ENCODE measurements at regions not wholly inside any gene's neighbourhood (a gene's known extent, or its start where the extent isn't known, plus 50 kb on each side); places are given as distances from the start of the nearest gene placed in this dataset.

- intact Hi-C loops (cut with micrococcal nuclease; ENCODE audit: unreplicated experiment), result no loop called here
- POLR2A ChIA-PET, result no interaction called here
- Histone ChIP-seq H3K9me3 (no peaks in the 10 kb centered on the region), H3K4me3 (ENCODE audit: low read depth, low read length) (no peak overlapping the region), H3K27me3 (replicated peaks; ENCODE audit: control insufficient read depth, insufficient read depth, low read length) (no peaks in the 10 kb centered on the region), H3K36me3 (ENCODE audit: control insufficient read depth, insufficient read depth, low read length) (no peaks in the 10 kb centered on the region), H3K4me1 (no peaks in the 10 kb centered on the region)
- Mint-ChIP-seq H3K9me3 (ENCODE audit: unreplicated experiment) (no peaks in the 10 kb centered on the region), H3K4me1 (ENCODE audit: low read depth, unreplicated experiment) (no peaks in the 10 kb centered on the region), H3K27ac (ENCODE audit: unreplicated experiment) (no peak overlapping the region), H3K27me3 (ENCODE audit: insufficient read depth, unreplicated experiment) (no peaks in the 10 kb centered on the region), H3K36me3 (ENCODE audit: insufficient read depth, unreplicated experiment) (no peaks in the 10 kb centered on the region), H3K4me3 (ENCODE audit: unreplicated experiment) (no peak overlapping the region)
- no peak for DNase-seq
- no TSS peak for BruUV-seq (replicated peaks)
- TF ChIP-seq CTCF (IDR thresholded peaks at IDR 0.05; ENCODE audit: insufficient read depth in 1 of 2, low read depth in 1 of 2, low read length in 1 of 2, severe bottlenecking in 1 of 2, unreplicated experiment in 1 of 2), result no peak
- CTCF ChIA-PET, result no interaction called here
Measured at GRCh38 chr7:79789584-79790345, 336.3 kb upstream of the MAGI2 start.

- Histone ChIP-seq H3K4me1 (no peaks in the 10 kb centered on the region), H3K36me3 (ENCODE audit: control insufficient read depth, insufficient read depth, low read length) (no peaks in the 10 kb centered on the region), H3K4me3 (ENCODE audit: low read depth, low read length) (no peak overlapping the region), H3K27me3 (replicated peaks; ENCODE audit: control insufficient read depth, insufficient read depth, low read length) (no peaks in the 10 kb centered on the region), H3K9me3 (no peaks in the 10 kb centered on the region)
- H3K27me3 Mint-ChIP-seq (ENCODE audit: insufficient read depth, unreplicated experiment), result peaks cover 4% of the 10 kb centered on the region
- TF ChIP-seq CTCF (IDR thresholded peaks at IDR 0.05; ENCODE audit: insufficient read depth in 1 of 2, low read depth in 1 of 2, low read length in 1 of 2, severe bottlenecking in 1 of 2, unreplicated experiment in 1 of 2), result no peak
- POLR2A ChIA-PET, result no interaction called here
- no peak overlapping the region for H3K27ac Mint-ChIP-seq (ENCODE audit: unreplicated experiment)
- CTCF ChIA-PET, result no interaction called here
- no peak overlapping the region for H3K4me3 Mint-ChIP-seq (ENCODE audit: unreplicated experiment)
- DNase-seq, result no peak
- H3K4me1 Mint-ChIP-seq (ENCODE audit: low read depth, unreplicated experiment), result no peaks in the 10 kb centered on the region
- no peaks in the 10 kb centered on the region for H3K36me3 Mint-ChIP-seq (ENCODE audit: insufficient read depth, unreplicated experiment)
- no peaks in the 10 kb centered on the region for H3K9me3 Mint-ChIP-seq (ENCODE audit: unreplicated experiment)
- BruUV-seq (replicated peaks), result no TSS peak
- intact Hi-C loops (cut with micrococcal nuclease; ENCODE audit: unreplicated experiment), result no loop called here
Measured at GRCh38 chr7:79787623-79788022, 334.2 kb upstream of the MAGI2 start.

DNA sequence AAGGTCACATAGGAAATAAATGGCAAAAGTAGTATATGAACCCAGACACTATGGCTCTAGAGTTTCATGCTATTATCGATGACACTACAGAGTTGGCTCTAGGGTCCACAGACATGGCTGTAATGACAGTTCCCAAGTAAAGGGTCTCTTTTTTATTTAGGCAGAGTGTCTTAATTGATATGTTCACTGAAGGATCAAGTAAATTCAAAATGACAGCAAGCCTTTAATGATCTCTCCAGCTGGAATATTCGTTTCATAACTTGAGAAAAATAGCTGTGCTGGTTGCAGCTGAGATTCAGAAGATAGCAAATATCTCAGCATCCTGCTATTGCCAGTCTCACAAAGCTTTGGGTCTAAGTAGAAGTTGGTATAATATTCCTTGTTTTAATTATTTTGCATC is 333.6 kb upstream of the MAGI2 start:
- TF ChIP-seq CTCF (IDR thresholded peaks at IDR 0.05; ENCODE audit: insufficient read depth in 1 of 2, low read depth in 1 of 2, low read length in 1 of 2, severe bottlenecking in 1 of 2, unreplicated experiment in 1 of 2), result no peak
- no peaks in the 10 kb centered on the region for H3K9me3 ChIP-seq
- POLR2A ChIA-PET, result no interaction called here
- H3K27ac Mint-ChIP-seq (ENCODE audit: unreplicated experiment), result no peak overlapping the region
- H3K4me3 ChIP-seq (ENCODE audit: low read depth, low read length), result no peak overlapping the region
- no TSS peak for BruUV-seq (replicated peaks)
- intact Hi-C loops (cut with micrococcal nuclease; ENCODE audit: unreplicated experiment), result no loop called here
- no peaks in the 10 kb centered on the region for H3K9me3 Mint-ChIP-seq (ENCODE audit: unreplicated experiment)
- no peaks in the 10 kb centered on the region for H3K36me3 ChIP-seq (ENCODE audit: control insufficient read depth, insufficient read depth, low read length)
- no peak for DNase-seq
- CTCF ChIA-PET, result no interaction called here
- H3K4me1 ChIP-seq, result no peaks in the 10 kb centered on the region
- H3K27me3 Mint-ChIP-seq (ENCODE audit: insufficient read depth, unreplicated experiment), result peaks cover 4% of the 10 kb centered on the region
- H3K4me1 Mint-ChIP-seq (ENCODE audit: low read depth, unreplicated experiment), result no peaks in the 10 kb centered on the region
- no peaks in the 10 kb centered on the region for H3K36me3 Mint-ChIP-seq (ENCODE audit: insufficient read depth, unreplicated experiment)
- no peak overlapping the region for H3K4me3 Mint-ChIP-seq (ENCODE audit: unreplicated experiment)
- H3K27me3 ChIP-seq (replicated peaks; ENCODE audit: control insufficient read depth, insufficient read depth, low read length), result no peaks in the 10 kb centered on the region
